SJCRH30 (cell line): ENCODE measurements at regions not wholly inside any gene's neighbourhood (a gene's known extent, or its start where the extent isn't known, plus 50 kb on each side); places are given as distances from the start of the nearest gene placed in this dataset.
"Not testable (repeated sequence)": the region's sequence is repeated elsewhere in the genome, so short reads cannot be mapped to it uniquely, and the experiment has no call there.

Experiments
- DNase-seq, 2 experiments: peaks; one replicate each; pipeline ENCODE4 v3.0.0-alpha.2; 2015 to 2020
- H3K27ac ChIP-seq: fragments of 250-450 bp; sonication (Bioruptor Pico); 2 replicates; pipeline ENCODE4 v1.5.1; 2020; ENCODE audit warnings: mild to moderate bottlenecking, moderate library complexity
- H3K27me3 ChIP-seq: fragments of 250-450 bp; sonication (Bioruptor Pico); 2 replicates; pipeline ENCODE4 v1.5.1; 2020; ENCODE audit warnings: mild to moderate bottlenecking, moderate library complexity
- H3K36me3 ChIP-seq: fragments of 250-450 bp; sonication (Bioruptor Pico); 2 replicates; pipeline ENCODE4 v1.5.1; 2020; ENCODE audit warnings: mild to moderate bottlenecking, moderate library complexity
- H3K4me1 ChIP-seq: fragments of 250-450 bp; sonication (Bioruptor Pico); 2 replicates; pipeline ENCODE4 v1.5.1; 2020; ENCODE audit warnings: mild to moderate bottlenecking, moderate library complexity
- H3K4me3 ChIP-seq: fragments of 250-450 bp; sonication (Bioruptor Pico); 2 replicates; pipeline ENCODE4 v1.5.1; 2020; ENCODE audit warnings: mild to moderate bottlenecking, moderate library complexity
- H3K9me3 ChIP-seq: fragments of 250-450 bp; sonication (Bioruptor Pico); replicated peaks from 2 replicates; pipeline ENCODE4 v1.5.1; 2020; ENCODE audit warnings: mild to moderate bottlenecking, moderate library complexity

DNA sequence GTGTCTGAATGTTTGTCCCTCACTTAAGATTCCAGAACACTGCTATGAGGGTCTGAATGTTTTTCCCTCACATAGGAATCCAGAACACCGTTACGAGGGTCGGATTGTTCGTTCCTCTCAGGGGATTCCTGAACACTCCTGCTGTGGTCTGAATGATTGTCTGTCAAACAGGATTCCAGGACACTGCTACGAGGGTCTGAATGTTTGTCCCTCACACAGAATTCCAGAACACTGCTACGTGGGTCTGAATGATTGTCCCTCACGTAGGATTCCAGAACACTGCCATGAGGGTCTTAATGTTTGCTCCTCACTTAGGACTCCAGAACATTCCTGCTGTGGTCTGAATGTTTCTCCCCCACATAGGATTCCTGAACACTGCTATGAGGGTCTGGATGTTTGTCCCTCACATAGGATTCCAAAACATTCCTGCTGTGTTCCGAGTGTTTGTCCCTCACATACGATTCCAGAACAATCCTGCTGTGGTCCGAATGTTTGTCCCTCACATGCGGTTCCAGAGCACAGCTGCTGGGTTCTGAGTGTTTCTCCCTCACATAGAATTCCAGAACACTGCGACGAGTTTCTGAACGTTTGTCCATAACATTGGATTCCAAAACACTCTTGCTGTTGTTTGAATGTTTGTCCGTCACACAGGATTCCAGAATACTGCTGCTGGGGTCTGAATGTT lies 199.5 kb downstream of the FOXD4L6 start:
- no peak for DNase-seq
- Histone ChIP-seq H3K27me3 (peaks cover 4% of the 10 kb centered on the region), H3K27ac (peak overlapping the region; percentile 1; the same call in 1 of the 2 replicates), H3K4me1 (no peaks in the 10 kb centered on the region), H3K36me3 (no peaks in the 10 kb centered on the region), H3K9me3 (peaks cover 10% of the 10 kb centered on the region), H3K4me3 (no peak overlapping the region)

DNA sequence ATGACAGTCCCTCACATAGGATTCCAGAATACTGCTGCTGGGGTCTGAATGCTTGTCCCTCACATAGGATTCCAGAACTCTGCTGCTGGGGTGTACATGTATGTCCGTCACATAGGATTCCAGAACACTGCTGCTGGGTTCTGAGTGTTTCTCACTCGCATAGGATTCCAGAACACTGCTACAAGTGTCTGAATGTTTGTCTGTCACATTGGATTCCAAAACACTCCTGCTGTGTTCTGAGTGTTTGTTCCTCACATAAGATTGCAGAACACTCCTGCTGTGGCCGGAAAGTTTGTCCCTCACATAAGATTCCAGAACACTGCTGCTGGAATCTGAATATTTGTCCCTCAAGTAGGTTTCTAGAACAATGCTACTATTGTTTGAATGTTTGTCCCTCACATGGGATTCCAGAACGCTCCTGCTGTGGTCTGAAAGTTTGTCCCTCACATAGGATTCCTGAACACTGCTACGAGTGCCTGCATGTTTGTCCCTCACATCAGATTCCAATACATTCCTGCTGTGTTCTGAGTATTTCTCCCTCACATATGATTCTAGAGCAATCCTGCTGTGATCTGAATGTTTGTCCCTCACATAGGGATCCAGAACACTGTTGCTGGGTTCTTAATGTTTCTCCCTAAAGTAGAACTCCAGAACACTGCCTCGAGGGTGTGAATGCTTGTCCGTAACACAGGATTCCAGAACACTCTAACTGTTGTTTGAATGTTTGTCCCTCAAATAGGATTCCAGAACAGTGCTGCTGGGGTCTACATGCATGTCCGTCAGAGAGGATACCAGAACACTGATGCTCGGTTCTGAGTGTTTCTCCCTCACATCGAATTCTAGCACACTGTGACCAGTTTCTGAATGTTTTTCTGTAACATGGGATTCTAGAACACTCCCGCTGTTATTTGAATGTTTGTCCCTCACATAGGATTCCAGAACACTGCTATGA lies 200.4 kb downstream of the FOXD4L6 start:
- no peak for DNase-seq
- H3K27ac ChIP-seq: no peak overlapping the region; the same call in 1 of the 2 replicates
- H3K36me3 ChIP-seq: no peaks in the 10 kb centered on the region
- H3K4me3 ChIP-seq: no peak overlapping the region
- H3K27me3 ChIP-seq: peaks cover 4% of the 10 kb centered on the region
- no peaks in the 10 kb centered on the region for H3K4me1 ChIP-seq
- peaks cover 6% of the 10 kb centered on the region for H3K9me3 ChIP-seq

DNA sequence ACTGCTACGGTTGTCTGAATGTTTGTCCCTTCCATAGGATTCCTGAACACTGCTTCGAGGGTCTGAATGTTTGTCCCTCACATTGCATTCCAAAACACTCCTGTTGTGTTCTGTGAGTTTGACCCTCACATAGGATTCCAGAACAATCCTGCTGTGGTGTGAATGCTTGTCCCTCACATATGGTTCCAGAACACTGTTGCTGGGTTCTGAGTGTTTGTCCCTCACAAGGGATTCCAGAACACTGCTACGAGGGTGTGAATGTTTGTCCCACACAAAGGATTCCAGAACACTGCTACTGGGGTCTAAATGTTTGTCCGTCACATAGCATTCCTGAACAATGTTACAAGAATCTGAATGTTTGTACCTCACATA lies 201.2 kb downstream of the FOXD4L6 start:
- Histone ChIP-seq H3K27ac (no peak overlapping the region), H3K4me1 (no peaks in the 10 kb centered on the region), H3K27me3 (peaks cover 4% of the 10 kb centered on the region), H3K9me3 (peaks cover 3% of the 10 kb centered on the region), H3K4me3 (no peak overlapping the region), H3K36me3 (no peaks in the 10 kb centered on the region)
- DNase-seq: no peak

DNA sequence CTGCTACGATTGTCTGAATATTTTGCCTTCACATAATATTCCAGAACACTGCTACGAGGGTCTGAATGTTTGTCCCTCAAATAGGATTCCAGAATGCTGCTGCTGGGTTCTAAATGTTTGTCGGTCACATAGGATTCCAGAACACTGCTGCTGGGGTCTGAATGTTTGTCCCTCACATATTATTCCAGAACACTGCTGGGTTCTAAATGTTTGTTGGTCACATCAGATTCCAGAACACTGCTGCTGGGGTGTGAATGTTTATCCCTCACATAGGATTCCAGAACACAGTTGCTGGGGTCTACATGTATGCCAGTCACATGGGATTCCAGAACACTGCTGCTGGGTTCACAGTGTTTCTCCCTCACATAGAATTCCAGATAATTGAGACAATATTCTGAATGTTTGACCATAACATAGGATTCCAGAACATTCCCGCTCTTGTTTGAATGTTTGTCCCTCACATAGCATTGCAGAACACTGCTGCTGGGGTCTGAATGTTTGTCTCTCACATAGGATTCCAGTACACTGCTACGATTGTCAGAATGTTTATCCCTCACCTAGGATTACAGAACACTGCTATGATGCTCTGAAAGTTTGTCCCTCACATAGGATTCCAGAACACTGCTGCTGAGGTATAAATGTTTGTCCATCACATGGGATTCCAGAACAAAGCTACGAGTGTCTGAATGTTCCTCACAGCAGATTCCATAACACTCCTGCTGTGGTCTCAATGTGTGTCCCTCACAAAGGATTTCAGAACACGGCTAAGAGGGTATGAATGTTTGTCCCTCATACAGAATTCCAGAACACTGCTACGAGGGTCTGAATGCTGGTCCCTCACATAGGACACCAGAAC lies 201.8 kb downstream of the FOXD4L6 start:
- Histone ChIP-seq H3K4me3 (no peak overlapping the region), H3K4me1 (no peaks in the 10 kb centered on the region), H3K9me3 (peaks cover 3% of the 10 kb centered on the region), H3K27ac (no peak overlapping the region), H3K36me3 (no peaks in the 10 kb centered on the region), H3K27me3 (peaks cover 4% of the 10 kb centered on the region)
- DNase-seq: no peak

DNA sequence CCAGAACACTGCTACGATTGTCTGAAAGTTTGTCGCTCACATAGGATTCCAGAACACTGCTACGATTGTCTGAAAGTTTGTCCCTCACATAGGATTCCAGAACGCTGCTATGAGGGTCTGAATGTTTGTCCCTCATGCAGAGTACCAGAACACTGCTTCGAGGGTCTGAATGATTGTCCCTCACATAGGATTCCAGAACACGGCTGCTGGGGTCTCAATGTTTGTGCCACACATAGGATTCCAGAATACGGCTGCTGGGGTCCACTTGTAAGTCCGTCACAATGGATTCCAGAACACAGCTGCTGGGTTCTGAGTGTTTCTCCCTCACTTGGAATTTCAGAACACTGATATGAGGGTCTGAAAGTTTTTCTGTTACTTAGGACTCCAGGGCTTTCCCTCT lies 203.3 kb downstream of the FOXD4L6 start:
- Histone ChIP-seq H3K4me1 (no peaks in the 10 kb centered on the region), H3K27me3 (peaks cover 4% of the 10 kb centered on the region), H3K36me3 (no peaks in the 10 kb centered on the region), H3K4me3 (no peak overlapping the region), H3K9me3 (no peaks in the 10 kb centered on the region; the same call in none of the 2 replicates), H3K27ac (no peak overlapping the region)
- DNase-seq: no peak

DNA sequence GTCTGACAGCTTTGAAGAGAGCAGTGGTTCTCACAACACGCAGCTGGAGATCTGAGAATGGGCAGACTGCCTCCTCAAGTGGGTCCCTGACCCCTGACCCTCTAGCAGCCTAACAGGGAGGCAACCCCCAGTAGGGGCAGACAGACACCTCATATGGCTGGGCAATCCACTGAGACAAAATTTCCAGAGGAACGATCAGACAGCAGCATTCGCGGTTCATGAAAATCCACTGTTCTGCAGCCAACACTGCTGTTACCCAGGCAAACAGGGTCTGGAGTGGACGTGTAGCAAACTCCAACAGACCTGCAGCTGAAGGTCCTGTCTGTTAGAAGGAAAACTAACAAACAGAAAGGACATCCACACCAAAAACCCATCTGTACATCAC lies 212.1 kb downstream of the FOXD4L6 start:
- not testable (repeated sequence) for H3K36me3 ChIP-seq, H3K27me3 ChIP-seq, DNase-seq, H3K27ac ChIP-seq, H3K4me1 ChIP-seq, H3K4me3 ChIP-seq, H3K9me3 ChIP-seq

DNA sequence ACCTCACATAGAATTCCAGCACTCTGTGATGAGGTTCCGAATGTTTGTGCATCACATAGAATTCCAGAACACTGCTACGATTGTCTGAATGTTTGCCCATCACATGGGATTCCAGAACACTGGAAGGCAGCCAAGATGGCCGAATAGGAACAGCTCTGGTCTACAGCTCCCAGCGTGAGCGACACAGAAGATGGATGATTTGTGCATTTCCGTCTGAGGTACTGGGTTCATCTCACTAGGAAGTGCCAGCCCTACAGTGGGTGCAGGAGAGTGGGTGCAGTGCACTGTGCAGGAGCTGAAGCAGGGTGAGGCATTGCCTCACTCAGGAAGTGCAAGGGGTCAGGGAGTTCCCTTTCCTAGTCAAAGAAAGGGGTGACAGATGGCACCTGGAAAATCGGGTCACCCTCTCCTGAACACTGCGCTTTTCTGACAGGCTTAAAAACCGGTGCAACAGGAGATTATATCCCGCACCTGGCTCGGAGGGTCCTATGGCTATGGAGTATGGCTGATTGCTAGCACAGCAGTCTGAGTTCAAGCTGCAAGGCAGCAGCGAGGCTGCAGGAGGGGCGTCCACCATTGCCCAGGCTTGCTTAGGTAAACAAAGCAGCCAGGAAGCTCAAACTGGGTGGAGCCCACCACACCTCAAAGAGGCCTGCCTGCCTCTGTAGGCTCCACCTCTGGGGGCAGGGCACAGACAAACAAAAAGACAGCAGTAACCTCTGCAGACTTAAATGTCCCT lies 212.7 kb downstream of the FOXD4L6 start:
- H3K36me3 ChIP-seq, DNase-seq, H3K27ac ChIP-seq, H3K4me3 ChIP-seq, H3K27me3 ChIP-seq, H3K4me1 ChIP-seq, H3K9me3 ChIP-seq: not testable (repeated sequence)

DNA sequence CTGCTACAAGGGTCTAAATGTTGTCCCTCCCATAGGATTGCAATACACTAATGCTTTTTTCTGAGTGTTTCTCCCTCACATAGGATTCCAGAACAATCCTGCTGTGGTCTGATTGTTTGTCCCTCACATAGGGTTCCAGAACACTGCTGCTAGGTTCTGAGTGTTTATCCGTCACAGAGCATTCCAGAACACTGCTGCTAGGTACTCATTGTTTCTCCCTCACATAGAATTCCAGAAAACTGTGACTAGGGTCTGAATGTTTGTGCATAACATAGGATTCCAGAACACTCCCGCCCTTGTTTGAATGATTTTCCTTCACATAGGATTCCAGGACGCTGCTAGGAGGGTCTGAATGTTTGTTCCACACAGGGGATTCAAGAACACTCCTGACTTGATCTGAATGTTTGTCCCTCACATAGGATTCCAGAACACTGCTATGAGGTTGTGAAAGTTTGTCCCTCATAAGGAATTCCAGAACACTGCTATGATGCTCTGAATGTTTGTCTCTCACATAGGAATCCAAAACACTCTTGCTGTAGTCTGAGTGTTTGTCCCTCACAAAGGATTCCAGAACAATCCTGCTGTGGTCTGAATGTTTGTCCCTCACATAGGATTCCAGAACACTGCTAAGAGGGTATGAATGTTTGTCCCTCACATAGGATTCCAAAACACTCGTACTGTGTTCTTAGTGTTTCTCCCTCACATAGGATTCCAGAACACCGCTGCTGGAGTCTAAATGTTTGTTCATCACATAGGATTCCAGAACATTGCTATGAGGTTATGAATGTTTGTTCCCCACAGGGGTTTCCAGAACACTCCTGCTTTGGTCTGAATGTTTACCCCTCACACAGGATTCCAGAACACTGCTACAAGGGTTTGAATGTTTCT lies 213.5 kb downstream of the FOXD4L6 start:
- H3K9me3 ChIP-seq: no peaks in the 10 kb centered on the region
- DNase-seq: no peak

DNA sequence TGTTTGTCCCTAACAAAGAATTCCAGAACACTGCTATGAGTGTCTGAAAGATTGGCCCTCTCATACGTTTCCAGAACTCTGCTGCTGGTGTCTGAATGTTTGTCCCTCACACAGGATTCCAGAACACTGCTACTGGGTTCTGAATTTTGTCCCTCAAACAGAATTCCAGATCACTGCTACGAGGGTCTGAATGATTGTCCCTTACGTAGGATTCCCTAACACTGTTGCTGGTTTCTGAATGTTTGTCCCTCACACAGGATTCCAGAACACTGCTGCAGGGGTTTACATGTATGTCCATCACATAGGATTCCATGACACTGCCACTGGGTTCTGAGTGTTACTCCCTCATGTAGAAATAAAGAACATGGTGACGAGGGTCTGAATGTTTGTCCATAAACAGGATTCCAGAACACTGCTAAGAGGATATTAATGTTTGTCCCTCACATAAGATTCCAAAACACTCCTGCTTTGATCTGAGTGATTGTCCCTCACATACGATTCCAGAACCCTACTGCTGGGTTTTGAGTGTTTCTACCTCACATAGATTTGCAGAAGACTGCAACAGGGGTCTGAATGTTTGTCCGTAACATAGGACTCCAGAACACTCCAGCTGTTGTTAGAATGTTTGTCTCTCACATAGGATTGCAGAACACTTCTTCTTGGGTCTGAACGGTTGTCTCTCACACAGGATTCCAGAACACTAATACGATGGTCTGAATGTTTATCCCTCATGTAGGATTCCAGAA lies 214.4 kb downstream of the FOXD4L6 start:
- Histone ChIP-seq H3K4me3 (no peak overlapping the region), H3K4me1 (no peaks in the 10 kb centered on the region), H3K27me3 (no peaks in the 10 kb centered on the region), H3K9me3 (no peaks in the 10 kb centered on the region), H3K27ac (no peak overlapping the region), H3K36me3 (no peaks in the 10 kb centered on the region)
- no peak for DNase-seq

More for the DNA sequence above, 213.5 kb downstream of the FOXD4L6 start:
- H3K36me3 ChIP-seq: no peaks in the 10 kb centered on the region
- H3K4me3 ChIP-seq: no peak overlapping the region
- no peaks in the 10 kb centered on the region for H3K27me3 ChIP-seq
- H3K27ac ChIP-seq: no peak overlapping the region
- no peaks in the 10 kb centered on the region for H3K4me1 ChIP-seq

DNA sequence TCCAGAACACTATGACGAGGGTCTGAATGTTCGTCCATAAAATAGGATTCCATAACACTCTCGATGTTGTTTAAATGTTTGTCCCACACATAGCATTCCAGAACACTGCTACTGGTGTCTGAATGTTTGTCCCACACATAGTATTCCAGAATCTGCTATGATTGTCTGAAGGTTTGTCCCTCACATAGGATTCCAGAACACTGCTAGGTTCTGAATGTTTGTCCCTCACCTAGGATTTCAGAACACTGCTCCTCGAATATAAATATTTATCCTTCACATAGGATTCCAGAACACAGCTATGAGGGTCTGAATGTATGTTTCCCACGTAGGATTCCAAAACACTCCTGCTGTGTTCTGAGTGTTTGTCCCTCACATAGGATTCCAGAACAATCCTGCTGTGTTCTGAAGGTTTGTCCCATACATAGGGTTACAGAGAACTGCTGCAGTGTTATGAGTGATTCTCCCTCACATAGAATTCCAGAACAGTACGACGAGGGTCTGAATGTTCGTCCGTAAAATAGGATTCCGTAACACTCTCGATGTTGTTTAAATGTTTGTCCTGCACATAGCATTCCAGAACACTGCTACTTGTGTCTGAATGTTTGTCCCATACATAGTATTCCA lies 215.3 kb downstream of the FOXD4L6 start:
- Histone ChIP-seq H3K9me3 (no peaks in the 10 kb centered on the region), H3K36me3 (no peaks in the 10 kb centered on the region), H3K27ac (no peak overlapping the region), H3K27me3 (no peaks in the 10 kb centered on the region), H3K4me3 (no peak overlapping the region), H3K4me1 (no peaks in the 10 kb centered on the region)
- no peak for DNase-seq

DNA sequence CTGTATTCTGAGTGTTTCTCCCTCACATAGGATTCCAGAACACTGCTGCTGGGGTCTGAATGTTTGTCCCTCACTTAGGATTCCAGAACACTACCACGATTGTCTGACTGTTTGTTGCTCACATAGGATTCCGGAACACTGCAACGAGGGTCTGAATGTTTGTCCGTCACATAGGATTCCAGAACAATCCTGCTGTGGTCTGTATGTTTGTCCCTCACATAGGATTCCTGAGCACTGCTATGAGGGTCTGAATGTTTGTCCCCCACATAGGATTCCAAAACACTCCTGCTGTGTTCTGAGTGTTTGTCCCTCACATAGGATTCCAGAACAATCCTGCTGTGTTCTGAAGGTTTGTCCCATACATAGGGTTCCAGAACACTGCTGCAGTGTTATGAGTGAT lies 215.8 kb downstream of the FOXD4L6 start:
- not testable (repeated sequence) for DNase-seq, H3K36me3 ChIP-seq, H3K27ac ChIP-seq, H3K4me3 ChIP-seq, H3K9me3 ChIP-seq, H3K27me3 ChIP-seq, H3K4me1 ChIP-seq

DNA sequence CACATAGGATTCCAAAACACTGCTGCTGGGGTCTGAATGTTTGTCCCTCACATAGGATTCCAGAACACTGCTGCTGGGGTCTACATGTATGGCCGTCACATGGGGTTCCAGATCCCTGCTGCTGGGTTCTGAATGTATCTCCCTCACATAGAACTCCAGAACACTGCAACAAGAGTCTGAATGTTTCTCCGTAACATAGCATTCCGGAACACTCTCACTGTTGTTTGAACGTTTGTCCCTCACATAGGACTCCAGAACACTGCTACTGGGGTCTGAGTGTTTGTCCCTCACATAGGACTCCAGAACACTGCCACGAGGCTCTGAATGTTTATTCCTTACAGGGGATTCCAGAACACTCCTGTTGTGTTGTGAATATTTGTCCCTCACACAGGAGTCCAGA lies 216.8 kb downstream of the FOXD4L6 start:
- H3K27ac ChIP-seq: no peak overlapping the region
- no peaks in the 10 kb centered on the region for H3K36me3 ChIP-seq
- H3K9me3 ChIP-seq: no peaks in the 10 kb centered on the region
- no peak overlapping the region for H3K4me3 ChIP-seq
- no peak for DNase-seq
- no peaks in the 10 kb centered on the region for H3K27me3 ChIP-seq
- H3K4me1 ChIP-seq: no peaks in the 10 kb centered on the region

DNA sequence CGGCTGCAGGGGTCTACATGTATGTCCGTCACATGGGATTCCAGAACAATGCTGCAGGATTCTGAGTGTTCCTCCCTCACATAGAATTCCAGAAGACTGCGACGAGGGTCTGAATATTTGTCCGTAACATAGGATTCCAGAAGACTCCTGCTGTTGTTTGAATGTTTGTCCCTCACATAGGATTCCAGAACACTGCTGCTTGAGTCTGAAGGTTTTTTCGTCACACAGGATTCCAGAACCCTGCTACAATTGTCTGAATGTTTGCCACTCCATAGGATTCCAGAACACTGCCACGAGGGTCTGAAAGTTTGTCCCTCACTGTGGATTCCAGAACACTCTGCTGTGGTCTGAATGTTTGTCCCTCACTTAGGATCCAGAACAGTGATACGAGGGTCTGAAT lies 217.5 kb downstream of the FOXD4L6 start:
- DNase-seq, H3K4me1 ChIP-seq, H3K9me3 ChIP-seq, H3K27me3 ChIP-seq, H3K4me3 ChIP-seq, H3K36me3 ChIP-seq, H3K27ac ChIP-seq: not testable (repeated sequence)
